ENCODE measurements at regions not wholly inside any gene's neighbourhood (a gene's known extent, or its start where the extent isn't known, plus 50 kb on each side); places are given as distances from the start of the nearest gene placed in this dataset.

- no peak for TF ChIP-seq FOSL2 (IDR thresholded peaks at IDR 0.05)
- TF ChIP-seq FOSL2 (CRISPR knock-in tag; IDR thresholded peaks at IDR 0.05), result no peak
- TF ChIP-seq BHLHE40 (IDR thresholded peaks at IDR 0.05; ENCODE audit: low read depth, low read length), result no peak
- TF ChIP-seq, protein P1, sequence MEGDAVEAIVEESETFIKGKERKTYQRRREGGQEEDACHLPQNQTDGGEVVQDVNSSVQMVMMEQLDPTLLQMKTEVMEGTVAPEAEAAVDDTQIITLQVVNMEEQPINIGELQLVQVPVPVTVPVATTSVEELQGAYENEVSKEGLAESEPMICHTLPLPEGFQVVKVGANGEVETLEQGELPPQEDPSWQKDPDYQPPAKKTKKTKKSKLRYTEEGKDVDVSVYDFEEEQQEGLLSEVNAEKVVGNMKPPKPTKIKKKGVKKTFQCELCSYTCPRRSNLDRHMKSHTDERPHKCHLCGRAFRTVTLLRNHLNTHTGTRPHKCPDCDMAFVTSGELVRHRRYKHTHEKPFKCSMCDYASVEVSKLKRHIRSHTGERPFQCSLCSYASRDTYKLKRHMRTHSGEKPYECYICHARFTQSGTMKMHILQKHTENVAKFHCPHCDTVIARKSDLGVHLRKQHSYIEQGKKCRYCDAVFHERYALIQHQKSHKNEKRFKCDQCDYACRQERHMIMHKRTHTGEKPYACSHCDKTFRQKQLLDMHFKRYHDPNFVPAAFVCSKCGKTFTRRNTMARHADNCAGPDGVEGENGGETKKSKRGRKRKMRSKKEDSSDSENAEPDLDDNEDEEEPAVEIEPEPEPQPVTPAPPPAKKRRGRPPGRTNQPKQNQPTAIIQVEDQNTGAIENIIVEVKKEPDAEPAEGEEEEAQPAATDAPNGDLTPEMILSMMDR (IDR thresholded peaks at IDR 0.05), result no peak
- no peak for TF ChIP-seq SMC3 (IDR thresholded peaks at IDR 0.05)
Observed at GRCh38 chr3:21235491-21235890, 515.5 kb downstream of the ZNF385D start.

Data from A549 (cell line).